Stomach (tissue), 4 donors: ENCODE measurements at regions not wholly inside any gene's neighbourhood (a gene's known extent, or its start where the extent isn't known, plus 50 kb on each side); places are given as distances from the start of the nearest gene placed in this dataset.

Experiments used
- POLR2A ChIP-seq, 4 donors: fragments of 450-650 bp; IDR thresholded peaks; one replicate each; pipeline ENCODE4 v1.6.1; 2016; ENCODE audit warnings: antibody characterized with exemption in 4 of 4, control low read depth in 2 of 4, mild to moderate bottlenecking in 1 of 4, moderate library complexity in 1 of 4
- POLR2AphosphoS5 ChIP-seq, 3 donors: sonication (generic); formaldehyde crosslinking; IDR thresholded peaks; one replicate each; pipeline ENCODE4 v1.6.1; 2016; ENCODE audit warnings: antibody characterized with exemption in 3 of 3
- TF ChIP-seq, protein P1 (sequence below), 7 experiments: fragments of 450-650 bp in 4 of 7; fragments of 200-600 bp in 3 of 7; sonication (generic) in 3 of 7; IDR thresholded peaks; one replicate each; pipeline ENCODE4 v1.5.1; 2016 to 2019; ENCODE audit warnings: antibody characterized with exemption in 7 of 7, control low read depth in 2 of 7, mild to moderate bottlenecking in 1 of 7

DNA sequence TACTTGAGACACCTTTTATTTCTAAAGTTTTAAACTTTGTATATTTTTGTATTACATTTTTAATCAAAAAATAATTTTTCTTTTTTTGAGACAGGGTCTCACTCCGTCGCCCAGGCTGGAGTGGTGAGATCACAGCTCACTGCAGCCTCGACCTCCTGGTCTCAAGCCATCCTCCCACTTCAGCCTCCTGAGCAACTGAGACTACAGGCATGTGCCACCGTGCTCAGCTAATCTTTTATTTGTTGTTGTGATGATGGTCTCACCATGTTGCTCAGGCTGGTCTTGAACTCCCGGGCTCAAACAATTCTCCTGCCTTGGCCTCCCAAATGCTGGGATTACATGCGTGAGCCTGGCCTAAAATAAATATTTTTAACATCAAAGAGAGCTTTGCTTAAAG, 218.7 kb upstream of the SH3BP4 start:
- TF ChIP-seq, protein P1, sequence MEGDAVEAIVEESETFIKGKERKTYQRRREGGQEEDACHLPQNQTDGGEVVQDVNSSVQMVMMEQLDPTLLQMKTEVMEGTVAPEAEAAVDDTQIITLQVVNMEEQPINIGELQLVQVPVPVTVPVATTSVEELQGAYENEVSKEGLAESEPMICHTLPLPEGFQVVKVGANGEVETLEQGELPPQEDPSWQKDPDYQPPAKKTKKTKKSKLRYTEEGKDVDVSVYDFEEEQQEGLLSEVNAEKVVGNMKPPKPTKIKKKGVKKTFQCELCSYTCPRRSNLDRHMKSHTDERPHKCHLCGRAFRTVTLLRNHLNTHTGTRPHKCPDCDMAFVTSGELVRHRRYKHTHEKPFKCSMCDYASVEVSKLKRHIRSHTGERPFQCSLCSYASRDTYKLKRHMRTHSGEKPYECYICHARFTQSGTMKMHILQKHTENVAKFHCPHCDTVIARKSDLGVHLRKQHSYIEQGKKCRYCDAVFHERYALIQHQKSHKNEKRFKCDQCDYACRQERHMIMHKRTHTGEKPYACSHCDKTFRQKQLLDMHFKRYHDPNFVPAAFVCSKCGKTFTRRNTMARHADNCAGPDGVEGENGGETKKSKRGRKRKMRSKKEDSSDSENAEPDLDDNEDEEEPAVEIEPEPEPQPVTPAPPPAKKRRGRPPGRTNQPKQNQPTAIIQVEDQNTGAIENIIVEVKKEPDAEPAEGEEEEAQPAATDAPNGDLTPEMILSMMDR (IDR thresholded peaks at IDR 0.05): no peak
- TF ChIP-seq POLR2A (IDR thresholded peaks at IDR 0.05) (no peak), POLR2AphosphoS5 (IDR thresholded peaks at IDR 0.05) (no peak)
